Pancreas (tissue), 10 donors: ENCODE measurements at regions not wholly inside any gene's neighbourhood (a gene's known extent, or its start where the extent isn't known, plus 50 kb on each side); places are given as distances from the start of the nearest gene placed in this dataset.

Source experiments
- ATAC-seq, 4 donors: fragments of 200-7000 bp; cut with Tn5 transposase; one replicate each; pipeline versions ENCODE4 v1.8.0 to v1.9.1; 2020; ENCODE audit warnings: mild to moderate bottlenecking in 4 of 4, moderate library complexity in 4 of 4
- DNase-seq, 6 donors: peaks; one replicate each; pipeline ENCODE4 v3.0.0-alpha.2; 2020
- FAIRE-seq: peaks from 2 replicates; lab custom pipeline; 2012; peaks lifted over from hg19 to GRCh38; lab: Jason Lieb, UNC
- H3K27ac ChIP-seq, 4 donors: fragments of 200-600 bp; sonication (generic); 1 replicate in 3 of 4; 2 replicates in 1 of 4; pipeline versions ENCODE4 v1.5.0 to v1.8.0; 2020
- H3K27me3 ChIP-seq, 4 donors: fragments of 200-600 bp; one replicate each; pipeline ENCODE4 v1.8.0; 2021
- H3K36me3 ChIP-seq, 3 donors: fragments of 200-600 bp; sonication (generic) in 1 of 3; one replicate each; pipeline versions ENCODE4 v1.5.0 to v1.8.0; 2020 to 2021
- H3K4me1 ChIP-seq, 3 donors: fragments of 200-600 bp; one replicate each; pipeline ENCODE4 v1.8.0; 2021
- H3K4me3 ChIP-seq, 4 donors: fragments of 200-600 bp; sonication (generic) in 2 of 4; one replicate each; pipeline versions ENCODE4 v1.5.0 to v1.8.0; 2020 to 2021
- H3K9me3 ChIP-seq, 4 donors: fragments of 200-600 bp; one replicate each; pipeline ENCODE4 v1.8.0; 2021
- WGBS, 2 donors: extraction: QIAGEN DNeasy Blood & Tissue Kit; methylation state at CpG; one replicate each; pipeline ENCODE4 v1.1.7; 2013; 5-methylcytosine and 5-hydroxymethylcytosine counted together
- intact Hi-C, 3 donors: fragments of 100-400 bp; cut with DNase I; formaldehyde crosslinking; loops; one replicate each; pipeline versions ENCODE4 v1.11.1 to v1.14.2; 2022
- TF ChIP-seq, protein P1 (sequence below), 4 donors: fragments of 200-600 bp; sonication (generic) in 3 of 4; IDR thresholded peaks; one replicate each; pipeline versions ENCODE4 v1.5.0 to v1.8.0; 2021; ENCODE audit warnings: antibody characterized with exemption in 4 of 4
- donor health status: healthy with polysubstance abuse.
- donor health status: DM: no; HTN: no; CAD: no; lungs with moderate emphysema.
- donor health status: DM: no; HTN: no; CAD: no.
- donor health status: control.
- donor health status: control.
- donor health status: Bipolar disorder and iron deficiency.
- donor health status: DM: yes; HTN: yes; CAD: no.
- donor health status: DM: no; HTN: no; CAD: no.
- donor health status: DM: no; HTN: no; CAD: no.
- donor health status: DM: yes; HTN: yes; CAD: no.

DNA sequence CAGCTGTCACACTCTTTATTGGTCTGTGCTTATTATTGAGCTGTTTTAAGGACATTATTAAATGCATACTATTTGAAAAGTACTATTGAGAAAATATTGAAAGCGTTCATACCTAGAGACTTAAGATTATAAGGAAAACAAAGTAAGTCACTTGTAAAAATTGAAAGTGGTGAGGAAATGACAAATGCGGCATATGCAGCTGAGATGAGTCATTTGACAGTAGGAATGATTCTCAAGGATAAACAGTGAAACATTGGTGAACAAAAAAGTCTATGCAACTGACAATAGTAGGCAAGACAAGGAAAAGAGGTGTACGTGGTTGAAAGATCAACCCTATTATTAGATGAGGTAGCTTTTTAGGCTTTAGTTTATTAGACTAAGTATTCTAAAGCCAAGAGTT, 82.6 kb upstream of the MAP10 start:
- no peaks in the 10 kb centered on the region for H3K36me3 ChIP-seq
- TF ChIP-seq, protein P1, sequence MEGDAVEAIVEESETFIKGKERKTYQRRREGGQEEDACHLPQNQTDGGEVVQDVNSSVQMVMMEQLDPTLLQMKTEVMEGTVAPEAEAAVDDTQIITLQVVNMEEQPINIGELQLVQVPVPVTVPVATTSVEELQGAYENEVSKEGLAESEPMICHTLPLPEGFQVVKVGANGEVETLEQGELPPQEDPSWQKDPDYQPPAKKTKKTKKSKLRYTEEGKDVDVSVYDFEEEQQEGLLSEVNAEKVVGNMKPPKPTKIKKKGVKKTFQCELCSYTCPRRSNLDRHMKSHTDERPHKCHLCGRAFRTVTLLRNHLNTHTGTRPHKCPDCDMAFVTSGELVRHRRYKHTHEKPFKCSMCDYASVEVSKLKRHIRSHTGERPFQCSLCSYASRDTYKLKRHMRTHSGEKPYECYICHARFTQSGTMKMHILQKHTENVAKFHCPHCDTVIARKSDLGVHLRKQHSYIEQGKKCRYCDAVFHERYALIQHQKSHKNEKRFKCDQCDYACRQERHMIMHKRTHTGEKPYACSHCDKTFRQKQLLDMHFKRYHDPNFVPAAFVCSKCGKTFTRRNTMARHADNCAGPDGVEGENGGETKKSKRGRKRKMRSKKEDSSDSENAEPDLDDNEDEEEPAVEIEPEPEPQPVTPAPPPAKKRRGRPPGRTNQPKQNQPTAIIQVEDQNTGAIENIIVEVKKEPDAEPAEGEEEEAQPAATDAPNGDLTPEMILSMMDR (IDR thresholded peaks at IDR 0.05): no peak
- DNase-seq: no peak
- no peak for FAIRE-seq
- no peaks in the 10 kb centered on the region for H3K27me3 ChIP-seq
- 78 to 90% methylated on average over 3 of the region's 3 CpGs for WGBS, 2 donors
- no peak for ATAC-seq
- intact Hi-C loops: no loop called here
- no peaks in the 10 kb centered on the region for H3K4me1 ChIP-seq
- H3K9me3 ChIP-seq: no peaks in the 10 kb centered on the region
- H3K27ac ChIP-seq: no peak overlapping the region
- H3K4me3 ChIP-seq: no peak overlapping the region

DNA sequence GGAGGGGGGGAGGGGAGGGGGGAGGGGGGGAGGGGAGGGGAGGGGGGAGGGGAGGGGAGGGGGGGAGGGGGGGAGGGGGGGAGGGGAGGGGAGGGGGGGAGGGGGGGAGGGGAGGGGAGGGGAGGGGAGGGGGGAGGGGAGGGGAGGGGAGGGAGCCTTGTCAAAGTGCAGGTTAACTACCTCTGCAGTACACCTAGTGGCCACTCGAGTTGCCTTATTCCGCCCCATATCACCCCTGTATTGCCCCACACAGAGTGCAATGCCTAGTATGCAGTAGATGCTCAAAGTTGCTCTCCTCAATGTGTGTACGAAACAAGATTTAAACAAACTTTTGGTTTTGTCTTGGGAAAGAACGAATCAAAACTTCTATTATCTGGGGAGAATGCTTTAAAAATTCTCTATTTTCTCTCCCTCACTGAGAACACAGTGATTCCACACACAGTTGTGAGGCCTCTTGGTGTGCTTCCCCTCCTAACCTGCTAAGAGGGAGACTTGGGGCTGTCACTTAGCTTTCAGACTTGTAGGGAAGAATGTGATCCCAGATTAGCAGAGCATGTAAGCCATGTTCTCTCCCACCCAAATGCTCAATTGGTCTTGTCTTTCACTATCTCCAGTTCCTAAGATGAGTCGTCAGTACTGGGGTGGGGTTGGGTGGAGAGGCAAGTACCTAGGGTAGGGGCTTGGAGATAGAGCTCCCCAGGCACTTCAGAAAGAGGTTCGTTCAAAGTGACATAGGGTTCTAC, 79.7 kb upstream of the MAP10 start:
- no peak for DNase-seq
- no peak overlapping the region for H3K4me3 ChIP-seq
- WGBS, 2 donors: 75 to 82% methylated on average over 6 of the region's 6 CpGs
- H3K27ac ChIP-seq: no peak overlapping the region
- no peaks in the 10 kb centered on the region for H3K9me3 ChIP-seq
- ATAC-seq: no peak
- H3K36me3 ChIP-seq: no peaks in the 10 kb centered on the region
- H3K4me1 ChIP-seq: no peaks in the 10 kb centered on the region
- intact Hi-C loops: no loop called here
- H3K27me3 ChIP-seq: no peaks in the 10 kb centered on the region
- FAIRE-seq: no peak
- TF ChIP-seq, protein P1 (IDR thresholded peaks at IDR 0.05): no peak

DNA sequence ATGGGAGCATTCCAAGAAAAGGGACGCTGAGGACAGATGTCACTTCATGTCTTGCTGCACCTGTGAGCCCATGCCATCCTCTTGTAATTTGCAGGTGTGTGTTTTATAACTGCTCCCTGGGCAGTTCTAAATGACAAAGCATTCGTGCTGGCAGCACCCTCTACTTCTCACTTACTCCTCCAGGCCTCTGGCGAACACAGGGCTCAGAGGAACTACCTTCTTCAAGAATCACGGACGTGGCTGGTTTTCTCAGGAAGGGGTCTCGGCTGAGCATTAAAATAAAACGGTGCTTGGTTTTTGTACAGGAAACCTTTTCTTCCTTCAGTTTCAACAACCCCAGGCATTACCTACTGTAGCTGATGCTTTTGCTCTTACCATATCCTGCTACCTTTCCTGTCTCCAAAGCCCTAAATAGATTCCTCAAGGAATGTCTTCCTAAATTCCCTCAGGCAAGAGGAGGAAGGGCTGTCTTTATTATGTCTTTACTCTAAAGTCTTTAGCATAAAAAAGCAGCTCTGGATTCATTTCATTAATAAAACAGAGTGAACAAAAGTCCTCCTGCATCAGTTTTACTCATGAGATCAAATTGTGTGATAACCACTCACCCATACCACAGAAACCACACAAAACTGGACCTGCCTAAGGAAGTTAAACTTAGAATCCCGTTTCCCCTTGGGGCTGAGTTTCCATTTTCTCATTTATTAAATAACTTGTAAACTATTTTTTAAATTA, 79.0 kb upstream of the MAP10 start:
- DNase-seq (no peak), FAIRE-seq (no peak), ATAC-seq (no peak)
- intact Hi-C loops: no loop called here
- no peak overlapping the region for H3K4me3 ChIP-seq
- peaks cover 0 to 4% (median 0%) of the 10 kb centered on the region in 3 donors for H3K4me1 ChIP-seq
- no peaks in the 10 kb centered on the region for H3K36me3 ChIP-seq
- no peak overlapping the region for H3K27ac ChIP-seq
- H3K27me3 ChIP-seq: no peaks in the 10 kb centered on the region
- WGBS, 2 donors: 75 to 90% methylated on average over 8 of the region's 8 CpGs
- no peaks in the 10 kb centered on the region for H3K9me3 ChIP-seq
- TF ChIP-seq, protein P1 (IDR thresholded peaks at IDR 0.05): no peak

DNA sequence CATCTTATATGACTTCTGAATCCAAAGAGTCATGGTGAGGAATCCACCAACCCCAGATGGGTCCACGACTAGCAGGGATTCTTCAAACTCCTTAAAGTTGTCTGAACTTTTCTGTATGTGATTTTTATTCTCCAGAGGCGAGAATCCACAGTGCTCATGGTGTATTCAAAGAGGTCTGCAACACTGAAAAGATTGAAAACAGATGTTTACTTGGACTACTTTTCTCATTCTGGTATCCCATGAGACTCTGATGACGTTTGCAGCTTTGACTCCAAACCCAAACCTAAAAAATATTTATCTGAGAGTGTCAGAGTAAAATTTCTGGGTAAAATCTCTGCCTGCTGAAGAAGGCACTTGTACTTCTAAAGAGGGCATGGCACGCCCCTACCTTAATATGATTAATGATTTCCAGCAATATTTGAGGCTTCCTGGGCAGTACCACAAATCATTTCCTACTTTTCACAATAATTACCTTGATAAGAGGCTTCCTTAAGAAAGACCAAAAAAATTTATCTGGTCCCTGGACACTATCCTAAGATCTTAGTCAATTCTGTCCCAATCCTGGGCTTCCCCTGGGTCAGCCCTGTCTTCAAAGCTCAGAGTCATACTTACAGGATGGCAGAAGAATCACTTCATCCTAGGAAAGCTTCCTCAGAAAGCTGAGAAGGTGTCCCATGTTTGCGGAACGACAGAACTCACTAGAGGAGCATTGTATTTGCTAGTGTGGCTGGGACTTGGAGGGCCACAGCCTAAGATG, 76.5 kb upstream of the MAP10 start:
- intact Hi-C loops: no loop called here
- no peaks in the 10 kb centered on the region for H3K9me3 ChIP-seq
- ATAC-seq (no peak), DNase-seq (no peak), FAIRE-seq (no peak)
- peaks cover 0 to 4% (median 0%) of the 10 kb centered on the region in 3 donors for H3K4me1 ChIP-seq
- WGBS, 2 donors: 74 to 79% methylated on average over 6 of the region's 6 CpGs
- H3K27me3 ChIP-seq: no peaks in the 10 kb centered on the region
- H3K27ac ChIP-seq: no peak overlapping the region
- no peaks in the 10 kb centered on the region for H3K36me3 ChIP-seq
- H3K4me3 ChIP-seq: no peak overlapping the region
- TF ChIP-seq, protein P1 (IDR thresholded peaks at IDR 0.05): no peak
